ENCODE measurements at regions not wholly inside any gene's neighbourhood (a gene's known extent, or its start where the extent isn't known, plus 50 kb on each side); places are given as distances from the start of the nearest gene placed in this dataset.

DNA sequence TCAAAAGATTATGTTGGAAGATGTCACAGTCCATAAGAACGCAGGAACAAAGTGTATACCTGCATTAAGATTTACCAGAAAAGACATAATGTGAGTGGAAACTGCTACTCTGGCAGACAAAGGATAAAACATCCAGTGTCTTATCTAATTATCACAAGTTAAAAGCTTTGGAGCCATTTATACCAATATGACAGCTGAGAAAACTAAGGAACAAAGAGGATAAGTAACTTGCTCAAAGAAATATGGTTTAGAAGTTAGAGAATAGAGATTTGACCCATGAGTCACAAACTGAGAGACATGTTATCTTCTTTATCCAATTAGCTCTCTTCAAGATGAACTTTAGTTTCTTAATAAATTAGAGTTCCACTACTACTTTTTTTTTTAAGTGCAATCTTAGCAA is 1473.7 kb downstream of the OTOL1 start:
- Histone ChIP-seq H3K4me1 (ENCODE audit: control insufficient read depth in 5 of 5, insufficient read depth in 5 of 5, low read length in 5 of 5) (no peaks in the 10 kb centered on the region), H3K27me3 (ENCODE audit: control insufficient read depth in 3 of 3, insufficient read depth in 3 of 3, low read length in 2 of 3) (no peaks in the 10 kb centered on the region), H3K4me3 (no peak overlapping the region), H3K27ac (ENCODE audit: low read depth in 1 of 2, low read length in 1 of 2) (no peak overlapping the region), H3K9ac (ENCODE audit: insufficient read depth in 1 of 2, low read length in 2 of 2) (no peak overlapping the region), H3K9me3 (ENCODE audit: control insufficient read depth in 4 of 4, insufficient read depth in 3 of 4, low read length in 3 of 4) (peaks cover 0 to 3% (median 0%) of the 10 kb centered on the region in 4 donors), H3K36me3 (ENCODE audit: control insufficient read depth in 4 of 4, insufficient read depth in 4 of 4, low read length in 4 of 4) (no peaks in the 10 kb centered on the region)
- no peak for DNase-seq
- no peak for ATAC-seq (ENCODE audit: insufficient read depth, low FRiP score)
- WGBS, 2 donors: 83 to 89% methylated on average over 1 of the region's 1 CpG
- no peak for TF ChIP-seq CTCF (IDR thresholded peaks at IDR 0.05; ENCODE audit: control extremely low read depth, extremely low read depth)

GRCh38 chr3:162971715-162972114 is 1475.1 kb downstream of the OTOL1 start:
- no peak for ATAC-seq (ENCODE audit: insufficient read depth, low FRiP score)

DNA sequence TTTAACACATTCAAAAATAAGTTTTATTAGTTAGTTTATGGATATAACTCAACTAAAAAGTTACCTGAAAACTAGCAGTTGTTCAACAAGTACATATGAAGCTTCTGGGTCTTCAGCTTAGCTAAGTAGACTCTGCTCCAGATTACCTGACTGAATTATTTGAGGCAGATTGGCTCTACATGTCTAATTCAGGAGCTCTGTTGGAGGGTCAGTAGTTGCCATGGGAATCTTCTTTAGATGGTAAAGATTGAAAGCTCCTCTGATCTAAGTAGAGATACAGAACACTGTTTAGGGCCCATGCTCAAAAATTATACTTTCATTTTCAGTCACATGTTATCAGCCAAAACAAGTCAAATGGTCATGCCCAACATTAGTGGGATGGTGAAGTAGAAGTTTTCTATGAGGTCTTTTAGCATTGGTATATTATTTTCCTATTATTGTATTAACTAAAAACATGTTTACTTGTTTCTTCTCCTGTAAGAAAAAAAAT is 1476.9 kb downstream of the OTOL1 start:
- TF ChIP-seq CTCF (IDR thresholded peaks at IDR 0.05; ENCODE audit: control extremely low read depth, extremely low read depth): no peak
- H3K27me3 ChIP-seq (ENCODE audit: control insufficient read depth in 3 of 3, insufficient read depth in 3 of 3, low read length in 2 of 3): no peaks in the 10 kb centered on the region
- ATAC-seq (ENCODE audit: insufficient read depth, low FRiP score): no peak
- no peak for DNase-seq
- no peak overlapping the region for H3K4me3 ChIP-seq
- H3K9ac ChIP-seq (ENCODE audit: insufficient read depth in 1 of 2, low read length in 2 of 2): no peak overlapping the region
- H3K36me3 ChIP-seq (ENCODE audit: control insufficient read depth in 4 of 4, insufficient read depth in 4 of 4, low read length in 4 of 4): no peaks in the 10 kb centered on the region
- no peak overlapping the region for H3K27ac ChIP-seq (ENCODE audit: low read depth in 1 of 2, low read length in 1 of 2)
- no peaks in the 10 kb centered on the region for H3K9me3 ChIP-seq (ENCODE audit: control insufficient read depth in 4 of 4, insufficient read depth in 3 of 4, low read length in 3 of 4)
- no peaks in the 10 kb centered on the region for H3K4me1 ChIP-seq (ENCODE audit: control insufficient read depth in 5 of 5, insufficient read depth in 5 of 5, low read length in 5 of 5)

More at GRCh38 chr3:162971715-162972114, 1475.1 kb downstream of the OTOL1 start:
- no peak overlapping the region for H3K9ac ChIP-seq (ENCODE audit: insufficient read depth in 1 of 2, low read length in 2 of 2)
- no peaks in the 10 kb centered on the region for H3K4me1 ChIP-seq (ENCODE audit: control insufficient read depth in 5 of 5, insufficient read depth in 5 of 5, low read length in 5 of 5)
- TF ChIP-seq CTCF (IDR thresholded peaks at IDR 0.05; ENCODE audit: control extremely low read depth, extremely low read depth): no peak
- no peak overlapping the region for H3K27ac ChIP-seq (ENCODE audit: low read depth in 1 of 2, low read length in 1 of 2)
- no peaks in the 10 kb centered on the region for H3K36me3 ChIP-seq (ENCODE audit: control insufficient read depth in 4 of 4, insufficient read depth in 4 of 4, low read length in 4 of 4)
- no peak overlapping the region for H3K4me3 ChIP-seq
- WGBS, 2 donors: 92 to 94% methylated on average over 2 of the region's 2 CpGs
- H3K27me3 ChIP-seq (ENCODE audit: control insufficient read depth in 3 of 3, insufficient read depth in 3 of 3, low read length in 2 of 3): no peaks in the 10 kb centered on the region
- H3K9me3 ChIP-seq (ENCODE audit: control insufficient read depth in 4 of 4, insufficient read depth in 3 of 4, low read length in 3 of 4): no peaks in the 10 kb centered on the region
- DNase-seq: no peak

- 78 to 89% methylated on average over 2 of the region's 2 CpGs for WGBS, 2 donors
- ATAC-seq (ENCODE audit: insufficient read depth, low FRiP score) (no peak), DNase-seq (no peak)
- Histone ChIP-seq H3K9me3 (ENCODE audit: control insufficient read depth in 4 of 4, insufficient read depth in 3 of 4, low read length in 3 of 4) (no peaks in the 10 kb centered on the region), H3K27ac (ENCODE audit: low read depth in 1 of 2, low read length in 1 of 2) (no peak overlapping the region), H3K4me3 (no peak overlapping the region), H3K36me3 (ENCODE audit: control insufficient read depth in 4 of 4, insufficient read depth in 4 of 4, low read length in 4 of 4) (no peaks in the 10 kb centered on the region), H3K4me1 (ENCODE audit: control insufficient read depth in 5 of 5, insufficient read depth in 5 of 5, low read length in 5 of 5) (no peaks in the 10 kb centered on the region), H3K27me3 (ENCODE audit: control insufficient read depth in 3 of 3, insufficient read depth in 3 of 3, low read length in 2 of 3) (no peaks in the 10 kb centered on the region), H3K9ac (ENCODE audit: insufficient read depth in 1 of 2, low read length in 2 of 2) (no peak overlapping the region)
- TF ChIP-seq CTCF (IDR thresholded peaks at IDR 0.05; ENCODE audit: control extremely low read depth, extremely low read depth): no peak
Observed at GRCh38 chr3:162978136-162978535, 1481.5 kb downstream of the OTOL1 start.
